H9 (cell line): ENCODE measurements at regions not wholly inside any gene's neighbourhood (a gene's known extent, or its start where the extent isn't known, plus 50 kb on each side); places are given as distances from the start of the nearest gene placed in this dataset.

Source experiments
- DNase-seq: peaks from one replicate; pipeline ENCODE4 v3.0.0-alpha.2; 2017
- H2AFZ ChIP-seq: one replicate; pipeline ENCODE4 v1.6.1; 2013; ENCODE audit warnings: mild to moderate bottlenecking, low read length, control low read depth, moderate library complexity
- H2AK5ac ChIP-seq: 2 replicates; pipeline ENCODE4 v1.6.1; 2013; ENCODE audit warnings: low read length, control low read depth, mixed read lengths; ENCODE audit not compliant: insufficient read length
- H2BK120ac ChIP-seq: one replicate; pipeline ENCODE4 v1.6.1; 2013; ENCODE audit warnings: low read depth, mild to moderate bottlenecking, low read length, control low read depth, inconsistent platforms; ENCODE audit not compliant: poor library complexity, severe bottlenecking
- H2BK12ac ChIP-seq: 2 replicates; pipeline ENCODE4 v1.6.1; 2013; ENCODE audit warnings: low read length, control low read depth, mixed read lengths, low read depth; ENCODE audit not compliant: insufficient read length
- H2BK15ac ChIP-seq: 2 replicates; pipeline ENCODE4 v1.6.1; 2013; ENCODE audit warnings: low read depth, low read length, control low read depth
- H2BK20ac ChIP-seq: one replicate; pipeline ENCODE4 v1.6.1; 2013; ENCODE audit warnings: low read depth, mild to moderate bottlenecking, low read length, control low read depth, inconsistent platforms; ENCODE audit not compliant: poor library complexity, severe bottlenecking
- H2BK5ac ChIP-seq: 2 replicates; pipeline ENCODE4 v1.6.1; 2013; ENCODE audit warnings: low read length, control low read depth, mixed read lengths; ENCODE audit not compliant: insufficient read length
- H3K14ac ChIP-seq: 2 replicates; pipeline ENCODE4 v1.6.1; 2013; ENCODE audit warnings: low read length, control low read depth; ENCODE audit not compliant: insufficient read depth
- H3K18ac ChIP-seq: 2 replicates; pipeline ENCODE4 v1.6.1; 2013; ENCODE audit warnings: low read depth, mild to moderate bottlenecking, mixed read lengths, low read length, control low read depth; ENCODE audit not compliant: insufficient read length
- H3K23ac ChIP-seq: 2 replicates; pipeline ENCODE4 v1.6.1; 2013; ENCODE audit warnings: low read length, control low read depth, mixed read lengths, low read depth; ENCODE audit not compliant: insufficient read length
- H3K23me2 ChIP-seq: 2 replicates; pipeline ENCODE4 v1.6.1; 2013; ENCODE audit warnings: low read depth, mild to moderate bottlenecking, mixed read lengths, low read length, control low read depth; ENCODE audit not compliant: insufficient read length, poor library complexity, severe bottlenecking
- H3K27ac ChIP-seq: 2 replicates; pipeline ENCODE4 v1.5.1; 2013; ENCODE audit warnings: low read length, control low read depth, mixed read lengths, low read depth; ENCODE audit not compliant: insufficient read length
- H3K27me3 ChIP-seq: 2 replicates; pipeline ENCODE4 v1.6.1; 2013; ENCODE audit warnings: low read length, control low read depth, inconsistent platforms; ENCODE audit not compliant: insufficient read depth
- H3K4ac ChIP-seq: 2 replicates; pipeline ENCODE4 v1.6.1; 2013; ENCODE audit warnings: low read depth, mild to moderate bottlenecking, control low read depth, inconsistent platforms, low read length, moderate library complexity
- H3K4me1 ChIP-seq: 2 replicates; pipeline ENCODE4 v1.6.1; 2013; ENCODE audit warnings: low read length, control low read depth, inconsistent platforms; ENCODE audit not compliant: insufficient read depth
- H3K4me2 ChIP-seq: 2 replicates; pipeline ENCODE4 v1.6.1; 2013; ENCODE audit warnings: low read length, control low read depth, mixed read lengths; ENCODE audit not compliant: insufficient read length, insufficient read depth
- H3K56ac ChIP-seq: 2 replicates; pipeline ENCODE4 v1.6.1; 2013; ENCODE audit warnings: low read depth, mild to moderate bottlenecking, mixed read lengths, low read length, control low read depth; ENCODE audit not compliant: insufficient read length
- H3K79me1 ChIP-seq: 2 replicates; pipeline ENCODE4 v1.6.1; 2013; ENCODE audit warnings: low read depth, mild to moderate bottlenecking, moderate library complexity, low read length, control low read depth, inconsistent platforms; ENCODE audit not compliant: insufficient read depth, poor library complexity, severe bottlenecking
- H3K79me2 ChIP-seq: 2 replicates; pipeline ENCODE4 v1.6.1; 2013; ENCODE audit warnings: low read length, control low read depth, inconsistent platforms; ENCODE audit not compliant: insufficient read depth
- H3K9ac ChIP-seq: 2 replicates; pipeline ENCODE4 v1.6.1; 2013; ENCODE audit warnings: low read length, control low read depth, mixed read lengths; ENCODE audit not compliant: insufficient read length; ENCODE audit errors: extremely low read depth
- H3K9me3 ChIP-seq: one replicate; pipeline ENCODE4 v1.6.1; 2013; ENCODE audit warnings: low read depth, low read length, inconsistent platforms; ENCODE audit not compliant: control insufficient read depth
- H3T11ph ChIP-seq: one replicate; pipeline ENCODE4 v1.6.1; 2013; ENCODE audit warnings: mild to moderate bottlenecking, low read length, control low read depth, inconsistent platforms
- H4K20me1 ChIP-seq: one replicate; pipeline ENCODE4 v1.6.1; 2013; ENCODE audit not compliant: control insufficient read depth, insufficient read length, insufficient read depth
- H4K5ac ChIP-seq: 2 replicates; pipeline ENCODE4 v1.6.1; 2013; ENCODE audit warnings: low read depth, mild to moderate bottlenecking, mixed read lengths, low read length, control low read depth; ENCODE audit not compliant: insufficient read length
- H4K8ac ChIP-seq: replicated peaks from 2 replicates; pipeline ENCODE4 v1.6.1; 2013; ENCODE audit warnings: low read length, control low read depth, mixed read lengths, low read depth; ENCODE audit not compliant: insufficient read length
- H4K91ac ChIP-seq: 2 replicates; pipeline ENCODE4 v1.6.1; 2013; ENCODE audit warnings: low read depth, mild to moderate bottlenecking, moderate library complexity, mixed read lengths, low read length, control low read depth; ENCODE audit not compliant: insufficient read length
- H3K27ac Mint-ChIP-seq, 3 experiments: 2 replicates in 2 of 3; 3 replicates in 1 of 3; pipeline ENCODE4 v1.8.0; 2020 to 2021; ENCODE audit warnings: mixed read lengths in 3 of 3, mild to moderate bottlenecking in 1 of 3, moderate library complexity in 1 of 3
- H3K27me3 Mint-ChIP-seq: 2 replicates; pipeline ENCODE4 v1.8.0; 2021; ENCODE audit warnings: low read depth, mild to moderate bottlenecking, moderate library complexity, mixed read lengths
- H3K36me3 Mint-ChIP-seq, 3 experiments: 2 replicates in 2 of 3; 3 replicates in 1 of 3; pipeline ENCODE4 v1.8.0; 2020 to 2021; ENCODE audit warnings: low read depth in 3 of 3, mixed read lengths in 3 of 3; ENCODE audit not compliant: insufficient read depth in 1 of 3
- H3K4me1 Mint-ChIP-seq, 2 experiments: 2 replicates each; pipeline ENCODE4 v1.8.0; 2020; ENCODE audit warnings: mixed read lengths in 2 of 2
- H3K4me3 Mint-ChIP-seq, 2 experiments: 2 replicates in 1 of 2; 3 replicates in 1 of 2; pipeline ENCODE4 v1.8.0; 2020 to 2021; ENCODE audit warnings: mild to moderate bottlenecking in 2 of 2, mixed read lengths in 2 of 2, moderate library complexity in 1 of 2
- H3K9me3 Mint-ChIP-seq, 2 experiments: 2 replicates in 1 of 2; 3 replicates in 1 of 2; pipeline ENCODE4 v1.8.0; 2020; ENCODE audit warnings: mild to moderate bottlenecking in 2 of 2, mixed read lengths in 2 of 2, moderate library complexity in 1 of 2
- CTCF ChIP-seq: fragments of 200-600 bp; sonication (generic); conservative IDR thresholded peaks from 3 replicates; pipeline ENCODE4 v1.8.0; 2021; ENCODE audit warnings: antibody characterized with exemption, mild to moderate bottlenecking

- Histone ChIP-seq H4K91ac (no peak overlapping the region), H3K4me2 (no peak overlapping the region), H3T11ph (no peak overlapping the region), H3K14ac (no peak overlapping the region), H3K27me3 (no peaks in the 10 kb centered on the region), H3K56ac (no peak overlapping the region), H4K20me1 (no peaks in the 10 kb centered on the region), H3K79me2 (no peaks in the 10 kb centered on the region), H4K5ac (no peak overlapping the region), H3K4ac (no peak overlapping the region), H2AFZ (no peak overlapping the region), H3K23ac (no peak overlapping the region), H3K23me2 (no peaks in the 10 kb centered on the region), H3K18ac (no peak overlapping the region), H3K79me1 (no peaks in the 10 kb centered on the region), H2AK5ac (no peak overlapping the region), H2BK5ac (no peak overlapping the region), H2BK12ac (no peak overlapping the region), H3K9ac (no peak overlapping the region), H3K27ac (no peak overlapping the region), H3K9me3 (no peaks in the 10 kb centered on the region), H2BK120ac (no peak overlapping the region), H2BK15ac (no peak overlapping the region), H4K8ac (no peak overlapping the region), H2BK20ac (no peak overlapping the region), H3K4me1 (peaks cover 3% of the 10 kb centered on the region; the same call in 1 of the 2 replicates)
- H3K4me1 Mint-ChIP-seq, result peaks cover 13 to 14% of the 10 kb centered on the region in 2 experiments
- no peaks in the 10 kb centered on the region for H3K27me3 Mint-ChIP-seq
- DNase-seq, result no peak
- H3K27ac Mint-ChIP-seq, result peak overlapping the region in 1 of 3 experiments; percentile 2; a peak in 1 of 7 replicates
- H3K9me3 Mint-ChIP-seq, result no peaks in the 10 kb centered on the region
- no peaks in the 10 kb centered on the region for H3K36me3 Mint-ChIP-seq
- H3K4me3 Mint-ChIP-seq, result no peak overlapping the region
- no peak for TF ChIP-seq CTCF
Observed at GRCh38 chr5:58353992-58354391, 105.9 kb downstream of the PLK2 start.
